ENCODE measurements at regions not wholly inside any gene's neighbourhood (a gene's known extent, or its start where the extent isn't known, plus 50 kb on each side); places are given as distances from the start of the nearest gene placed in this dataset.
"Not testable (repeated sequence)": the region's sequence is repeated elsewhere in the genome, so short reads cannot be mapped to it uniquely, and the experiment has no call there.

DNA sequence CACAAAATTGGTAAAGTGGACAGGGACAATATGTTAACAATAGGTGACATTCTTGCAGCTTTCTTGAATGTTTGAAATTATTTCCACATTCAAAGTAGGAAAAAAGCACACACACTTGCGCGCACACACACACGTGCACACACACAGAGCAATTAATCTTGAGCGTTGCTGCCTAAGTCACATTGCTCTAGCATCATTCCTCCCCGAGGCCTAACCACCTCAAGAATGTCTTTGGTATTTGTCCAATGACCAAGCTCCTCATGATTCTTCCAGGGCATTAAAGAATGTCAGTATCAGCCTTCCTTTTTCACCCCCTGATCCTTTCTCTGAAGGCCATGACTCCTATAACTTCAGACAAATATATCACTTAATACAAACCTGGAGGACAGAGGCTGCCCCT, 198.1 kb downstream of the NPR3 start:
- Histone ChIP-seq H3K4me1 (no peaks in the 10 kb centered on the region), H3K27me3 (no peaks in the 10 kb centered on the region), H3K4me3 (no peak overlapping the region), H3K36me3 (no peaks in the 10 kb centered on the region), H3K9me3 (peaks cover 0 to 12% of the 10 kb centered on the region in 2 donors), H3K27ac (no peak overlapping the region)
- TF ChIP-seq CTCF (IDR thresholded peaks at IDR 0.05), result no peak
- DNase-seq (no peak), ATAC-seq (no peak)
- intact Hi-C loops (cut with DNase I), result no loop called here

DNA sequence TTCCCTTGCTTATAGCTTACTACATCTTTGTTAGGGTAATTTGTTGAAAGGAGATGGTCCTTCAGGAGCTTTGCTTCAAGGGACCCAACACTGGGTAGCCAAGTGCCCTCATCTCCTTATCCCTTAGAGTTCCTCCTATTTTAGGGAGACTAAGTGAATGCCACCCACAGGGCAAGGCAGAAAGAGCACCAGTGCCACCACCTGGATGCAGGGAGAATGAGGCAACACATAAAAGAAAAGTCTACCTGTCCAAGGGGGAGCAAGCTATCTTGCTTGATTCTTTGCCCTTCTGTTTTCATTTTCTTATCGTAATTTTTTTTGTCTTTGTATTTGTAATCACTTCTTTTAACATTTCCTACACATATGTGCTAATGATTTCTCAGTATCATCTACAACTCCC, 205.5 kb downstream of the NPR3 start:
- Histone ChIP-seq H3K36me3 (no peaks in the 10 kb centered on the region), H3K4me3 (no peak overlapping the region), H3K9me3 (no peaks in the 10 kb centered on the region), H3K27ac (no peak overlapping the region), H3K4me1 (no peaks in the 10 kb centered on the region), H3K27me3 (no peaks in the 10 kb centered on the region)
- TF ChIP-seq CTCF (IDR thresholded peaks at IDR 0.05), result peak in 1 of 2 donors; percentile 26
- peak in 1 of 4 donors; percentile 26 for DNase-seq
- ATAC-seq, result peak; percentile 47
- intact Hi-C loops (cut with DNase I), result no loop called here

DNA sequence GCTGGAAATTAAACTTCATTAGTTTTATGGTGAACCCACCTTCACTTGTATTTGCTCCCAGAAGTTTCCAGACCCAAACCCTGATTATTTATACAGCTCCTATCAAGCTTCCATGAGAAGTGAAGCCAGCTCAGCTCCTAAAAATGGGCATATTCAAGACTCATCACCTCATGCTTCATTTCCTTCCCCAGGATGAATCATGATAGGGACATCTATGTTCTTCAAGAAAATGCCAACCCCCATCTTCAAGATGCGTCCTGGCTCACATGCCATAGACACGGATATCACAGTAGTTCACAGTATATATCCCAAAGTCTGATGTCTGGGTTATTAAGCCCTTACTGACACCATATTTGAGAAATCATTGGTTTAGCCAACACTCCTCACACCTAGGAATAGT, 217.6 kb downstream of the NPR3 start:
- TF ChIP-seq CTCF (IDR thresholded peaks at IDR 0.05), result no peak
- H3K27me3 ChIP-seq, result no peaks in the 10 kb centered on the region
- intact Hi-C loops (cut with DNase I), result no loop called here
- peaks cover 0 to 4% of the 10 kb centered on the region in 2 donors for H3K9me3 ChIP-seq
- DNase-seq (no peak), ATAC-seq (no peak)
- H3K4me1 ChIP-seq, result no peaks in the 10 kb centered on the region
- no peak overlapping the region for H3K4me3 ChIP-seq
- no peaks in the 10 kb centered on the region for H3K36me3 ChIP-seq
- H3K27ac ChIP-seq, result no peak overlapping the region

DNA sequence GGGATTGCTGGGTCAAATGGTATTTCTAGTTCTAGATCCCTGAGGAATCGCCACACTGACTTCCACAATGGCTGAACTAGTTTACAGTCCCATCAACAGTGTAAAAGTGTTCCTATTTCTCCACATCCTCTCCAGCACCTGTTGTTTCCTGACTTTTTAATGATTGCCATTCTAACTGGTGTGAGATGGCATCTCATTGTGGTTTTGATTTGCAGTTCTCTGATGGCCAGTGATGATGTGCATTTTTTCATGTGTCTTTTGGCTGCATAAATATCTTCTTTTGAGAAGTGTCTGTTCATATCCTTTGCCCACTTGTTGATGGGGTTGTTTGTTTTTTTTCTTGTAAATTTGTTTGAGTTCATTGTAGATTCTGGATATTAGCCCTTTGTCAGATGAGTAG, 220.3 kb downstream of the NPR3 start:
- ATAC-seq; H3K4me1 ChIP-seq; DNase-seq; intact Hi-C loops (cut with DNase I); H3K36me3 ChIP-seq; H3K27ac ChIP-seq; H3K27me3 ChIP-seq; H3K9me3 ChIP-seq; H3K4me3 ChIP-seq: not testable (repeated sequence)

- ATAC-seq (no peak), DNase-seq (peak in 2 of 4 donors; percentile 45 to 56)
- H3K27ac ChIP-seq, result no peak overlapping the region
- no peak for TF ChIP-seq CTCF (IDR thresholded peaks at IDR 0.05)
- no peaks in the 10 kb centered on the region for H3K36me3 ChIP-seq
- intact Hi-C loops (cut with DNase I), result no loop called here
- peaks cover 0 to 2% of the 10 kb centered on the region in 2 donors for H3K9me3 ChIP-seq
- H3K4me3 ChIP-seq, result no peak overlapping the region
- no peaks in the 10 kb centered on the region for H3K4me1 ChIP-seq
- H3K27me3 ChIP-seq, result no peaks in the 10 kb centered on the region
Observed at GRCh38 chr5:32932241-32932935, 221.3 kb downstream of the NPR3 start.

GRCh38 chr5:32933692-32934091, 222.6 kb downstream of the NPR3 start:
- Histone ChIP-seq H3K27me3 (no peaks in the 10 kb centered on the region), H3K4me1 (no peaks in the 10 kb centered on the region), H3K9me3 (peaks cover 0 to 2% of the 10 kb centered on the region in 2 donors), H3K27ac (no peak overlapping the region), H3K36me3 (no peaks in the 10 kb centered on the region), H3K4me3 (no peak overlapping the region)
- no peak for TF ChIP-seq CTCF (IDR thresholded peaks at IDR 0.05)
- DNase-seq (no peak), ATAC-seq (no peak)
- intact Hi-C loops (cut with DNase I), result no loop called here
